Activated CD4-positive, alpha-beta T cell treated with anti-CD3 and anti-CD28 coated beads, Interleukin-2, amount 50 U/mL, for 16 hours (primary cell): ENCODE measurements at regions not wholly inside any gene's neighbourhood (a gene's known extent, or its start where the extent isn't known, plus 50 kb on each side); places are given as distances from the start of the nearest gene placed in this dataset.
A peak's percentile ranks its signal among the peaks of the same experiment; 100 is the strongest.

Source experiments
- DNase-seq: peaks from one replicate; pipeline ENCODE4 v3.0.0-alpha.2; 2020

DNA sequence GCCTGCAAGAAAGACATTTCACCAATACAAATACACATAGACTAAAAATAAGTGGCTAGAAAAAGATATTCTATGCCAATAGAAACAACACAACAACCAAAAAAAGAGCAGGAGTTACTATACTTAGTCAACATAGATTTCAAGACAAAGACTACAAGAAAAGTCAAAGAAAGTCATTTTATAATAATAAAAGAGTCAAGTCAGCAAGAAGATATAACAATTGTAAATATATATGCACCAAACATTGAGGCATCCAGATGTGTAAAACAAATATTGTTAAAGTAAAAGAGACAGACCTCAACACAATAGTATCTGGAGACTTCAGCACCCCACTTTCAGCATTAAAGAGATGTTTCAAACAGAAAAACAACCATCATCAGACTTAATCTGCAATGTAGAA is 104.6 kb downstream of the AMY1C start:
- no peak for DNase-seq

DNA sequence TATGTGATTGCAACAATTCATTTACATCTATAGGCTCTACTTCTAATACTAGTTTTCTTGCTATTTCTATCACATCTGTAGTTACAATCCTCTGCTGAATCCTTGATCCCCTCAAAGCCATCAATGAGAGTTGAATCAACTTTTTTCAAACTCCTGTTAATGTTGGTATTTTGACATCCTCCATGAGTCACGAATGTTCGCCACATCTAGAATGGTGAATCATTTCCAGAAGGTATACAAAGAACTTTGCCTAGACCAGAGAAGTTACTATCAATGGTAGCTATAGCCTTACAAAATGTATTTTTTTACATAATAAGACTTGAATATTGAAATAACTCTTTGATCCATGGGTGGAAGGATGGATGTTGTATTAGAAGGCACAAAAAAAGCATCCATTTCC is 110.0 kb downstream of the AMY1C start:
- DNase-seq = no peak

GRCh38 chr1:103898576-103899345 is 149.1 kb downstream of the AMY1C start:
- no peak for DNase-seq

DNA sequence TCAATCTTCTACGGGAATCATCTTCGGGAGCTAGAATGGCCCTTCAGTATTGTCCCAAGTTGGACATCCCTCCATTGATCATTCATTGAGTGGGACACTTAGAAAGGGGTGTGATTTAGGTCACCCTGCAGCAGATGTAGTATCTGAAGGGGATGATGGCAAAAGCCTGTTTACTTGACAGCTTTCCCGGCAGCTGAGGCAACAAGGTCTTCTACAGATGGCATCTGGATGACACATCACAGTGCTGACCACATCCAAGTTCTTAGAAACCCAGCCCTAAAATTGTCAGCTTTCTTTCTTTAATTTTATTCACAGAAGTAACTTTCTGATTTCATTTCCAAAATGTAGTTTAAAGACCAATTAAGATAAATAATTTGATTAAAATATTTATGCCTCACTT is 150.3 kb downstream of the AMY1C start:
- no peak for DNase-seq

DNA sequence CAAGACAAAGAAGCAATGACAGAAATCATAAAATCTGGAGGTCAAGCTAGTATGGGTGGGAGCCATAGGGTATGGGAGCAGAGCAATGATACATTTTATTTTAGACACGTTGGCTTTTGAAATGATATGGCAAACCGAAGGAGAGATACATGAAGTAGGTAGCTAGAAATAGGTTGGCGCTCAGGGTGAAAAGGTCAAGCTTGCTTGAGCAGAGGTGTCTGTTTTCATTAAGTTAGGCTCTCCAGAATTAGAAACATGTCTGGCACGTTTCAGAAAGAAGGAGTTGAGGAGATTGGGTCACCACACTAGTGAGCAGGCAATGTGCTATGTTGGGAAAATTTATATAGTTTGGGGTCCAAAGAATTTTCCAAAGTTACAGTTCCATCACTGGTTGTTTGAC is 151.4 kb downstream of the AMY1C start:
- DNase-seq = no peak

GRCh38 chr1:103905363-103905762 is 155.7 kb downstream of the AMY1C start:
- DNase-seq = no peak

GRCh38 chr1:103911450-103911849 is 161.8 kb downstream of the AMY1C start:
- no peak for DNase-seq

DNA sequence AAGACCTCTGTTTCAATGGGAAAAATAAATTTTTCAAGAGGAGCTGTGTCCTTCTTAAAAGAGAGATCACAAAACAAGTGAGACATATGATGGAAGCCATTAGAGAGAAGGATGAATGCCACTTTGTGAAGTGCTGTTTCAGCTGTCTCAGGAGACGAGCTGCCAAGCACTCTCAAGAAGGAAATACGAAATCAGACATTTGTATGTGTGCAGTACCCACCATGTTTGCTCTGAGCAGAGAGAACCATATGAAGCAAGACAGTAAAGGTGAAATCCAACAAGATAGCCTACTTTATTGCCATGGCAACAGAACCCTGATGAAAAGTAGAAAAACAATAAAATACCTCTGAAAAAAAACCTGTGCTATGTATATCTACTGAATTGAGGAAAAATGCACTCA is 168.1 kb downstream of the AMY1C start:
- DNase-seq = no peak

GRCh38 chr1:103931891-103932290 is 182.2 kb downstream of the AMY1C start:
- DNase-seq = no peak

GRCh38 chr1:103937763-103938357 is 188.2 kb downstream of the AMY1C start:
- peak; percentile 9 for DNase-seq

- no peak for DNase-seq
Observed at GRCh38 chr1:103941086-103941485, 191.4 kb downstream of the AMY1C start.

- DNase-seq = no peak
Observed at GRCh38 chr1:103942029-103942428, 192.3 kb downstream of the AMY1C start.

GRCh38 chr1:103945774-103946173 is 196.1 kb downstream of the AMY1C start:
- DNase-seq = no peak

- DNase-seq = no peak
Observed at GRCh38 chr1:103948526-103948925, 198.8 kb downstream of the AMY1C start.

- DNase-seq = no peak
Observed at GRCh38 chr1:103949779-103950178, 200.1 kb downstream of the AMY1C start.

DNA sequence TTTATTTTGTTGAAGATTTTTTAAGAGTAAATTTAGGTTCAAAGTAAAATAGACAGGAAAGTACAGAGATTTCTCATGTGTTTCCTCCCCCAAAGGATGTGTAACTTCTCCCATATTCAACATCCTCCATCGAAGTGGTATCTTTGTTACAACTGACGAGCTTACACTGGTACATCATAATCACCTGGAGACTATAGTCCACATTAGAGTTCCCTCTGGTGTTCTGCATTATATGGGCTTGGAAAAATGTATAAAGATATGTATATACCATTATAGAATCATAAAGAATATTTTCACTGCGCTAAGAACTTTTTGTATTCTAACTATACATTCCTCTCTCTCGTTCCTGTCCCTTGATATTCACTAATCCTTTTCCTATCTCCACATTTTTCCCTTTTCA is 203.7 kb downstream of the AMY1C start:
- DNase-seq = no peak

- no peak for DNase-seq
Observed at GRCh38 chr1:103958699-103959098, 209.0 kb downstream of the AMY1C start.

GRCh38 chr1:103959565-103959964 is 209.9 kb downstream of the AMY1C start:
- DNase-seq = no peak

GRCh38 chr1:103960045-103960444 is 210.3 kb downstream of the AMY1C start:
- no peak for DNase-seq

DNA sequence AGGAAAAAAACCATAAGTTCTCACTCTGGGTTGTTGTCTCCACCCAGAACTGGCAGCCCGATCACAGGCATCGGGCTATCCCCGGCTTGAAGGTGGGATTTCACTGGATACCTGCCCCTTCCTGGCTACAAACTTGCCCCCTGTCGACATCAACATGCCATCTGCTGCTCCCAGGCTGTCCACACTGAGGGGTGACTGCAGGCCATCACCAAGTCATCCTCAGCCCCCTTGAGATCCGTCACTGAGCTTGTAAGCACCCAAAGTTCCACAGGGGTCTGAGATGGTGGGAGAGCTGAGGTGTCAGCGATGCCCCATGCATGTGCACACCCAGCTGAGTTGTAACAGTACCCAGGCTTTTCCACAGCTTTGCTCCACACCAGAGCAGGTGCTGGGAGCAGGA is 211.0 kb downstream of the AMY1C start:
- DNase-seq = no peak

- no peak for DNase-seq
Observed at GRCh38 chr1:103986792-103987191, 237.1 kb downstream of the AMY1C start.

- DNase-seq = no peak
Observed at GRCh38 chr1:103997631-103998030, 247.9 kb downstream of the AMY1C start.

- no peak for DNase-seq
Observed at GRCh38 chr1:104018922-104019674, 269.4 kb downstream of the AMY1C start.

DNA sequence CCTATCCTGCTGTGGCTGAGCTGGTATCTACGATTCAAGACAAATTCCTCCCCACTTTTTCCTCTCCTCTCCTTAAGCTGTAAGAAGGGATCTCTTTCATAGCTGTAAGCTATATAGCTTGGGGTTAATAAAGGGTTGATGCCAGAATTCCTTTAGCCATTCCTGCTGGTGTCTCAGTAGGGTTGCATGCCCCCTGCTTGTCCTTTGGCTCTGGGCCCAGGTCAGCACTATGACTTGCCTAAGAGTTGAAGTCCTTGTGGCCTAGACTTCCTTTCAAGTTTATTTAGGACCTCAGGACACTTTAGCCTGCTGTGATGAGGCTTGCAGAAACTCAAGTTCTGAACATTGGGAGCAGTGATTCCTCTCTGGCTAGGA is 270.0 kb downstream of the AMY1C start:
- no peak for DNase-seq
